NCI-H2107 treated with DMSO at 0.1 percent for 48 hours (cell line): ENCODE measurements at regions not wholly inside any gene's neighbourhood (a gene's known extent, or its start where the extent isn't known, plus 50 kb on each side); places are given as distances from the start of the nearest gene placed in this dataset.

Experiments used
- DNase-seq: peaks from one replicate; lab custom pipeline; 2025; ENCODE audit not compliant: unreplicated experiment; lab: John Stamatoyannopoulos, UW

DNA sequence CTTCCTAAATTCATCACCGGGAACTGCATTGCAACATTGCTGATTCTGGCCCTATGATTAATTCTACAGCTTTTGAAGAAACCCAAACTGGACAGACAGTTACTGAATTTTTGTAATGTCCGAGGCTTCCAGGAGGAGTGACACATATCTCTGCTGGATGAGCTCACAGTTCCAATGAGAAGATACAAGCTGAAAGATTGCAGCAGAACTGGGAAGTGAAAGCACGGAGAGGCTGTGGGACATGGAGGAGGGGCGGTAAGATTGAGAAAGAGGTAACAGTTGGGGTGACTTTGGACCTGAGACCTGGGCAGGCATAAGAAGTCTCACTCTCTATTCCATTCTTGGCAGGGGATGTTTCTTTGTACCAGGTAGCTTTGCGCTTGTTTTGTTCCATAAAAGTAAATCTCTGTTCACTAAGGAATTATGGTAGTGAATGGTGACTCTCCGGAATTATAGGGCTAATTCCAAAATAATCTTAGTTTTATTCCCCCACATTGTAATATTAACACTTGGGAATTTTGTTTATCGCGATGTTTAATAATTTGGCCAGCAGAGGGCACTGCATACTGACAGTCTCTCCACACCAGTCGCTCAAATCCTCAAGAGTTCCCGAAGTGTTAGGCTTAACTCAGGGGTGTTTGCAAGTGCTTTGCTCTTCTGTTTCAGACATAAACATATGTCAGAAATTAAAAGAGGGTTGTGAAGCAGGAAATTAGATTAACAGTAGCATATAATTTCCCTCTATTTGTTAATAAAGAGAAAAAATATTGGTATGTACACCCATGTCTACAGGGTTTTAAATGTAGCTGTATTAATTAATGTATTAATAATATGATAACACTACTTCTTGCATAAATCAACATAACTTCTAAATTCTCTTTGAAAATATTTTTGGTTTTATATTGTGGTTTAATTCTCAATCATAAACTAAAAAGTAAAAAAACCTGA, 201.4 kb downstream of the SOCS6 start:
- peak; percentile 86 for DNase-seq

- no peak for DNase-seq
Observed at GRCh38 chr18:70489571-70489970, 200.7 kb downstream of the SOCS6 start.

DNA sequence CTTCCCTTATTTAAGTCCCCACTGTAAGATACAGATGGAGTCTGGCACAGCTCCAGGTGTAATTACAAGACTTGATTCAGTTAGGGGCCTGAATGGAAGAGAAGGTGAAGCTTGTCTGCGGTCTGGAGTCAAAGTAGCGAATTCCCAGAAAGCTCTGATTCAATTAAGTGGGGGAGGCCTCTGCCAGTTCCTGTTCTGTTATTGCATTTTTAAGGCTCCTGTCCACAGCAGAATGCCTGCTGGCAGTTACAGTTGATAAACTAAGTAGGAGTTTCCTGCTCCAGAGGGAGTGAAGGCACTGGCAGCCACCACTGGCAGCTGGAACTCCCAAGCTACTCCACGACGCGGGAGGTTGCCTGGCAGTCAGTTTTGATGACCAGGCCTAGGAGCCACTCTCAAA, 181.1 kb downstream of the SOCS6 start:
- DNase-seq = peak; percentile 29

GRCh38 chr18:70468861-70469547, 180.2 kb downstream of the SOCS6 start:
- DNase-seq = no peak

GRCh38 chr18:70464343-70465114, 175.7 kb downstream of the SOCS6 start:
- peak; percentile 55 for DNase-seq

DNA sequence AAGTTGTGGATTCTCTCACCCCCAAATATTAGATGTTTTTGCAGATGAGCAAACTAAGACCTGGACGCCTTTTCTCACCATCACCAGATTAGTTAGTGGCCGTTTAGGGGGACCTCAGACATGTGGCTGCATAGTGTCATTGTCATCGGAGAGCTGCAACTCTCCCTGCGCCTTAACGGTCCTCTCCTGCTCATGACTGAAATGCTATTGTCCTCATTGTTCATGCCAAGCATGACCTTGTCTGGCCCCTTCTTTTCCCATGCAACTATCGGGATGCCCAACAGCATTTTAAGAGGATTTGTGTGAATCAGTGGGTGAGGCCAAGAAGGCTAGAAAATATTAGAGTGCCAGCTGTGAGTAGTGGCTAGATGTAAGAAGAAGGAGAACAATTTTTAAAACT, 174.2 kb downstream of the SOCS6 start:
- no peak for DNase-seq

DNA sequence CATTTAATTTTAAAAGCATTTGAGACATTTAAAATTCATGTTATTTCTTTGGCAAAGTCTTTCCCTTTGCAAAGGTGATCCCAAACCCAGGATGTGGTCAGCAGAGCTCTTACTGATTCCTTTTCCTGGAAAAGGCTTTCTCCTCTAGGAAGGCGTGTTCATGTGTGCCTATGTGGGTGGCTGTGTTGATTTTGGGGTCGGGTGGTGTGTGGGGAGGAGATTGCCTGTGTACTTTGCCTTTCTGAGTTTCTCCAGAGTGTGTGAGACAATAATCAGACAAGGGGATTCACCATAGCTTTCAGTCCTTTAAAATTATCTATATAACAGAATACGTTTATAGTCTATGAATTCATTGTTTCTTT, 173.2 kb downstream of the SOCS6 start:
- DNase-seq = no peak

DNA sequence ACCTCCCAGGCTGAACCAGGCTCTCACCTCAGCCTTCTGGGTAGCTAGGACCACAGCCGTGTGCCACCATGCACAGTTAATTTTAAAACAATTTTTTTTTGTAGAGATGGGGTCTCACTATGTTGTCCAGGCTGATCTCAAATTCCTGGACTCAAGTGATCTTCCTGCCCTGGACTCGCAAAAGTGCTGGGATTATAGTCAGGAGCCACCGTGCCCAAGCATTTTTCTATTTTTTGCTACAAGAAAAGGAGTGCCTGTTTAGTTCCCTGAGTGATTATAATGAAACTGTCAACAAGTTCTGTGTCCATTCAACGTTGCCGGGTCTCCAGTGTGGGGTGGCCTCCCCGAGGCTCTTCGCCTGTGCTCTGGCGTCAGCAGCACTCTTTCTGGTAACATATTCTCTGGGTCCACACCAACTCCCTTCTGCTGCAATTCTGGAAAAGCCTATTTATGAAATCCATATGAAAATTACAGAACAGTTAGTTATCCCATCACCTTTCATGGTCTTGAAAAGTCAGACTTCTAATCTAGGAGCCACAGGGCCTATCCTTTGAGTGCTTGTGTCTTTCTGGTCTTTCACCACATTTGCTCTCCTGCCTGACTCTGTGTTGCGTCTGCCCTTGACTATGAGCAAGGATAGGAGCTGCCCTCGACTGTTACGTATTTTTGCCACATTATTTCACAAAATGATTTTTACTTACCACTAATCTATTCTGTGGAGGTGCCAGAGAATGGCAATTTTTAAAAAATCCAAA, 172.7 kb downstream of the SOCS6 start:
- DNase-seq = no peak

GRCh38 chr18:70459731-70460130, 170.9 kb downstream of the SOCS6 start:
- DNase-seq = no peak

DNA sequence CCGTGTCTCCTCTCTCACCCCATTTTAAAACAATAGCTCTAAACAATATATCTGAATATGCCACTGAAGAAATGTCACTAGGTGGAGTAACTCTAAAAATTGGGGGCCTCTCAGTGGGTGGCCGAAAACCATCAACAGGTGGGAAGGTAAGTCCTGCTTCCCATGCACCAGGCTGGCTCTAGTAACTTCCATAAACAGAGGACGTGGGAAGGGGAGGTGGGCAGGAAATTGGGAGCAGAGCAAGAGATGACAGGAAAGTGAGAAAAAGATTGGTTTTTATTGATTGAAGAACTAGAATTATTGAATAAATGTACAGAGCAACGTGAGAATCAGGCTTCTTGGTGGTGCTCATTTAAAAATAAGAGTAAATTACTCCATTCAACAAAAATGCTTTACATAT, 170.4 kb downstream of the SOCS6 start:
- DNase-seq = no peak

DNA sequence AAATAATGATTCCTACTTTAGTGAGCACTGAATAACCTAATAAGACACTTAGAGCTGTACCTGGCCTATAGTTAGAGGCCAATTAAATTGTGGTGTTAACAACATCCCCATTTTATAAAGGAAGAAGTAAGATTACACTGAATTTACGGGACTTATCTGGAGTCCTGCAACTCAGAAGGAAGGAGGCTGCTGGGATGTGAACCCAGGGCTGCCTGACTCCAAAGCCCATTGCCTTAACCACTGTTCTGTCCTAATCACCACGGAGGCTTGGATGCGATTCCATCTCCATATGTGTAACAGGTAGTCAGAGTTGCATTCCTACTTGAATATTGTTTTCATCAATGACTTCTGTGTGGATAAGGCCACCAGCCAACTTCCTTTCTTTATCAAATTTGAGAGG, 168.9 kb downstream of the SOCS6 start:
- DNase-seq = no peak

DNA sequence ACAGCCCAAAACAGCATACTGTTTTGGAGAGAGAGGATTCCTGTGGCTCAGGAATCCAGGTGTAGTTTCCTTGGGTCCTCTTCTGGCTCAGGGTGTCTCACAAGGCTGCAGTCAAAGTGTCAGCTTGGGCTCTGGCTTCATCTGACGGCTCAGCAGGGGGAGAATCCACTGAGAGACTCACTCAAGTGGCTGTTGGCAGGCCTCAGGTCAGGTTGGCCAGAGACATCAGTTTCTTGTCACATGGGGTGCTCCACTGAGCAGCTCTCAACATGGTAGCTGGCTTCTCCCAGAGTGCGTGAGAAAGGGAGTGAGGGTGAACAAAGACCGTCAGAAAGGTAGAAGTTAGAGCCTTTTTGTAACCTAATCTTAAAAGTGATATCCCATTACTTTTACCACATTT, 168.4 kb downstream of the SOCS6 start:
- no peak for DNase-seq

DNA sequence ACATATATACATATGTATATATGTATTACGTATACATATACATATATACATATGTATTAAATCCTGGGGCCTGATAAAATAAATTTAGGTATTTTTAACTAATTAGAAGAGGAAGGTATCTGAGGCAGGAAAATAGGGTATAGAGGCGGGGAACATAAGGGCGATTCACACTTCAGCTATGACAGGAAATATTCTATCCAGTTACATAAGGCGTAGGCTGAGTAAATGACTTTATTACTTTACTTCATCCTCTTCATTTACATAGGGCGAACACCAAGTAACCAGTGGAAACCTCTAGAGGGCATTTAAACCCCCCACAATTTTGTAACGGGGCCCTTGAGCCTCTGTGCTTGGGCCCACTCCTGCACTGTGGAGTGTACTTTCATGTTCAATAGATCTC, 167.5 kb downstream of the SOCS6 start:
- DNase-seq = no peak

DNA sequence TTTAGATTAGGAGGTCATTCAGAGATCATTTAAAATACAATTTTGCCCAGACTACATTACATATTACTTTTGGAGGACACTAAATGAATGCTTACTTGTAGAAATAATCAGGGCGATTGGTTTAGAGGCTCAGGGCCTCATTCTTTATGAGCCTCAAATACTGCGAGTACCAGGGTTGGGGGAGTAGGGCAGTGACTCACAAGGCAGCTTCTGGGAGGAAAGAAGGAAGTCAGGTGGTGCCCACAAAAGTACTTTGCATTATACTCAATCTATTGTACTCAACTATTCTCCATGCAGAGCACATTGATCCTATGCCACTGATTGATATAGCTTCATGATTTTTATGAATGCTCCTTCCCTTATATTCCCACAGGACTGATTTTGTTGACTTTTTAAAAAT, 166.9 kb downstream of the SOCS6 start:
- no peak for DNase-seq

GRCh38 chr18:70454704-70455322, 166.0 kb downstream of the SOCS6 start:
- peak; percentile 71 for DNase-seq

GRCh38 chr18:70453058-70453775, 164.4 kb downstream of the SOCS6 start:
- no peak for DNase-seq

DNA sequence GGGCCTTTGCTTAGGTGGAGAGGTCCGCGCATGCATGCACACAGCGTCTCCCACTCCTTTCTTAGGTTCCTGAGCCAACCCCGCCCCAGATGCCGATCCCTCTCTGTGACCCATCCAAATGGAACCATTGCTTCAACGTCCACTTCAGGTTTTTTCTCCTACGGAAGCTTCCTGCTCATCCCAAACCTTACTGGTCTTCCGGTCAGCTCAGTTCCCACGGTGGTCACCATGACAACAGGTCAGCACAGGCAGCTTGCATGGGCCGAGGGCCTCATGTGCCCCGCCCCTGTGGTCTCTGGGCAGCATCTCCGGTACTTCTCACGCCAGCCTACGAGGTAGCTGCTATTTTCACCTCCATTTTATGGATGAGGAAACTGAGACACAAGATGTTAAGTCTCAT, 163.7 kb downstream of the SOCS6 start:
- no peak for DNase-seq

GRCh38 chr18:70450426-70451253, 161.8 kb downstream of the SOCS6 start:
- peak; percentile 8 for DNase-seq

- no peak for DNase-seq
Observed at GRCh38 chr18:70448588-70448987, 159.7 kb downstream of the SOCS6 start.
